RWPE2 (cell line): ENCODE measurements at regions not wholly inside any gene's neighbourhood (a gene's known extent, or its start where the extent isn't known, plus 50 kb on each side); places are given as distances from the start of the nearest gene placed in this dataset.

ENCODE experiments used
- ATAC-seq: fragments of 200-7000 bp; cut with Tn5 transposase; 3 replicates; pipeline ENCODE4 v1.9.1; 2021; ENCODE audit warnings: low read depth
- DNase-seq: peaks from one replicate; pipeline ENCODE4 v3.0.0-alpha.2; 2020; ENCODE audit warnings: low spot score
- H3K27ac ChIP-seq: fragments of 450-650 bp; 2 replicates; pipeline ENCODE4 v1.5.1; 2017; ENCODE audit warnings: mild to moderate bottlenecking; ENCODE audit not compliant: poor library complexity, severe bottlenecking
- H3K27me3 ChIP-seq: fragments of 250-450 bp; sonication (Bioruptor Pico); 2 replicates; pipeline ENCODE4 v1.5.1; 2021; ENCODE audit warnings: mild to moderate bottlenecking, moderate library complexity; ENCODE audit not compliant: insufficient read depth, poor library complexity, severe bottlenecking
- H3K36me3 ChIP-seq: fragments of 250-450 bp; sonication (Bioruptor Pico); 2 replicates; pipeline ENCODE4 v1.5.1; 2020; ENCODE audit warnings: low read depth, mild to moderate bottlenecking, moderate library complexity
- H3K4me1 ChIP-seq: fragments of 250-450 bp; sonication (Bioruptor Pico); 2 replicates; pipeline ENCODE4 v1.5.1; 2021; ENCODE audit warnings: mild to moderate bottlenecking, moderate library complexity; ENCODE audit not compliant: insufficient read depth, poor library complexity, severe bottlenecking
- H3K4me3 ChIP-seq: fragments of 250-450 bp; sonication (Bioruptor Pico); 2 replicates; pipeline ENCODE4 v1.5.1; 2021; ENCODE audit warnings: mild to moderate bottlenecking, moderate library complexity; ENCODE audit not compliant: severe bottlenecking
- H3K9me3 ChIP-seq: fragments of 250-450 bp; sonication (Bioruptor Pico); 2 replicates; pipeline ENCODE4 v1.5.1; 2021; ENCODE audit warnings: mild to moderate bottlenecking, moderate library complexity; ENCODE audit not compliant: severe bottlenecking
- CTCF ChIP-seq: fragments of 450-650 bp; IDR thresholded peaks from one replicate; pipeline ENCODE4 v1.5.1; 2017; ENCODE audit warnings: mild to moderate bottlenecking, moderate library complexity; ENCODE audit not compliant: poor library complexity, severe bottlenecking

GRCh38 chr2:134072341-134072740, 181.5 kb upstream of the MGAT5 start:
- Histone ChIP-seq H3K27ac (no peak overlapping the region), H3K9me3 (no peaks in the 10 kb centered on the region), H3K4me3 (no peak overlapping the region), H3K27me3 (no peaks in the 10 kb centered on the region), H3K4me1 (no peaks in the 10 kb centered on the region), H3K36me3 (no peaks in the 10 kb centered on the region)
- TF ChIP-seq CTCF, result no peak
- ATAC-seq, result no peak
- no peak for DNase-seq

- TF ChIP-seq CTCF, result no peak
- DNase-seq (no peak), ATAC-seq (no peak)
- no peaks in the 10 kb centered on the region for H3K9me3 ChIP-seq
- no peaks in the 10 kb centered on the region for H3K4me1 ChIP-seq
- no peaks in the 10 kb centered on the region for H3K27me3 ChIP-seq
- H3K36me3 ChIP-seq, result no peaks in the 10 kb centered on the region
- no peak overlapping the region for H3K27ac ChIP-seq
- no peak overlapping the region for H3K4me3 ChIP-seq
Measured at GRCh38 chr2:134073023-134073422, 180.8 kb upstream of the MGAT5 start.

- DNase-seq (no peak), ATAC-seq (no peak)
- H3K27ac ChIP-seq, result no peak overlapping the region
- no peaks in the 10 kb centered on the region for H3K9me3 ChIP-seq
- no peaks in the 10 kb centered on the region for H3K36me3 ChIP-seq
- no peak overlapping the region for H3K4me3 ChIP-seq
- no peaks in the 10 kb centered on the region for H3K4me1 ChIP-seq
- H3K27me3 ChIP-seq, result no peaks in the 10 kb centered on the region
- TF ChIP-seq CTCF, result no peak
Measured at GRCh38 chr2:134074619-134075018, 179.3 kb upstream of the MGAT5 start.

GRCh38 chr2:134075204-134075603, 178.7 kb upstream of the MGAT5 start:
- DNase-seq (no peak), ATAC-seq (no peak)
- no peaks in the 10 kb centered on the region for H3K27me3 ChIP-seq
- H3K27ac ChIP-seq, result no peak overlapping the region
- TF ChIP-seq CTCF, result no peak
- H3K36me3 ChIP-seq, result no peaks in the 10 kb centered on the region
- H3K9me3 ChIP-seq, result no peaks in the 10 kb centered on the region
- H3K4me1 ChIP-seq, result no peaks in the 10 kb centered on the region
- no peak overlapping the region for H3K4me3 ChIP-seq

GRCh38 chr2:134078354-134078753, 175.5 kb upstream of the MGAT5 start:
- H3K4me3 ChIP-seq, result no peak overlapping the region
- H3K36me3 ChIP-seq, result no peaks in the 10 kb centered on the region
- H3K27ac ChIP-seq, result no peak overlapping the region
- H3K9me3 ChIP-seq, result no peaks in the 10 kb centered on the region
- H3K4me1 ChIP-seq, result no peaks in the 10 kb centered on the region
- H3K27me3 ChIP-seq, result peaks cover 2% of the 10 kb centered on the region
- no peak for TF ChIP-seq CTCF
- ATAC-seq (no peak), DNase-seq (no peak)
